ENCODE measurements at regions not wholly inside any gene's neighbourhood (a gene's known extent, or its start where the extent isn't known, plus 50 kb on each side); places are given as distances from the start of the nearest gene placed in this dataset.
A peak's percentile ranks its signal among the peaks of the same experiment; 100 is the strongest.
"Not testable (repeated sequence)": the region's sequence is repeated elsewhere in the genome, so short reads cannot be mapped to it uniquely, and the experiment has no call there.

GRCh38 chr12:92231532-92231931 is 85.9 kb upstream of the BTG1 start:
- not testable (repeated sequence) for DNase-seq (ENCODE audit: low spot score)

- no peak for DNase-seq (ENCODE audit: low spot score)
Observed at GRCh38 chr12:92229381-92229780, 83.7 kb upstream of the BTG1 start.

- no peak for DNase-seq (ENCODE audit: low spot score)
Observed at GRCh38 chr12:92226961-92227360, 81.3 kb upstream of the BTG1 start.

GRCh38 chr12:92226071-92226661 is 80.5 kb upstream of the BTG1 start:
- no peak for DNase-seq (ENCODE audit: low spot score)

GRCh38 chr12:92224685-92225331 is 79.2 kb upstream of the BTG1 start:
- DNase-seq (ENCODE audit: low spot score): peak; percentile 52

- DNase-seq (ENCODE audit: low spot score): no peak
Observed at GRCh38 chr12:92223481-92223880, 77.8 kb upstream of the BTG1 start.

- no peak for DNase-seq (ENCODE audit: low spot score)
Observed at GRCh38 chr12:92221656-92222315, 76.1 kb upstream of the BTG1 start.

- DNase-seq (ENCODE audit: low spot score): no peak
Observed at GRCh38 chr12:92218394-92219077, 72.9 kb upstream of the BTG1 start.

- DNase-seq (ENCODE audit: low spot score): no peak
Observed at GRCh38 chr12:92216092-92216491, 70.4 kb upstream of the BTG1 start.

GRCh38 chr12:92215358-92215757 is 69.7 kb upstream of the BTG1 start:
- no peak for DNase-seq (ENCODE audit: low spot score)

- no peak for DNase-seq (ENCODE audit: low spot score)
Observed at GRCh38 chr12:92213166-92213565, 67.5 kb upstream of the BTG1 start.

- DNase-seq (ENCODE audit: low spot score): no peak
Observed at GRCh38 chr12:92210071-92210470, 64.4 kb upstream of the BTG1 start.

GRCh38 chr12:92208613-92209121 is 63.0 kb upstream of the BTG1 start:
- DNase-seq (ENCODE audit: low spot score): peak; percentile 58

GRCh38 chr12:92206596-92206995 is 61.0 kb upstream of the BTG1 start:
- DNase-seq (ENCODE audit: low spot score): no peak

- no peak for DNase-seq (ENCODE audit: low spot score)
Observed at GRCh38 chr12:92206011-92206410, 60.4 kb upstream of the BTG1 start.

GRCh38 chr12:92199819-92200576 is 54.4 kb upstream of the BTG1 start:
- DNase-seq (ENCODE audit: low spot score): peak; percentile 3

- no peak for DNase-seq (ENCODE audit: low spot score)
Observed at GRCh38 chr12:92197815-92198214, 52.2 kb upstream of the BTG1 start.

- DNase-seq (ENCODE audit: low spot score): no peak
Observed at GRCh38 chr12:92196368-92196767, 50.7 kb upstream of the BTG1 start.
